Omental fat pad (tissue), 3 donors: ENCODE measurements at regions not wholly inside any gene's neighbourhood (a gene's known extent, or its start where the extent isn't known, plus 50 kb on each side); places are given as distances from the start of the nearest gene placed in this dataset.

ENCODE experiments used
- ATAC-seq: fragments of 150-250 bp; one replicate; pipeline ENCODE4 v1.9.1; 2016; ENCODE audit warnings: mild to moderate bottlenecking, moderate library complexity; ENCODE audit not compliant: low FRiP score
- DNase-seq: peaks from one replicate; pipeline ENCODE4 v3.0.0-alpha.2; 2019; ENCODE audit warnings: low spot score
- CTCF ChIP-seq, 3 donors: fragments of 450-650 bp; IDR thresholded peaks; one replicate each; pipeline ENCODE4 v1.5.1; 2016 to 2017; ENCODE audit warnings: antibody characterized with exemption in 3 of 3, mild to moderate bottlenecking in 3 of 3, moderate library complexity in 2 of 3

- ATAC-seq (no peak), DNase-seq (no peak)
- TF ChIP-seq CTCF (IDR thresholded peaks at IDR 0.05): no peak
These were observed 1905.3 kb upstream of the PIK3C3 start for GRCh38 chr18:40049716-40050115.

GRCh38 chr18:40048886-40049650, 1906.0 kb upstream of the PIK3C3 start:
- ATAC-seq (no peak), DNase-seq (no peak)
- TF ChIP-seq CTCF (IDR thresholded peaks at IDR 0.05): no peak

- TF ChIP-seq CTCF (IDR thresholded peaks at IDR 0.05): no peak
- DNase-seq: no peak
- ATAC-seq: no peak
These were observed 1906.8 kb upstream of the PIK3C3 start for GRCh38 chr18:40048253-40048652.

- DNase-seq (no peak), ATAC-seq (no peak)
- no peak for TF ChIP-seq CTCF (IDR thresholded peaks at IDR 0.05)
These were observed 1908.4 kb upstream of the PIK3C3 start for GRCh38 chr18:40046596-40046995.

GRCh38 chr18:40041951-40042350, 1913.1 kb upstream of the PIK3C3 start:
- no peak for TF ChIP-seq CTCF (IDR thresholded peaks at IDR 0.05)
- DNase-seq (no peak), ATAC-seq (no peak)

- DNase-seq (no peak), ATAC-seq (no peak)
- no peak for TF ChIP-seq CTCF (IDR thresholded peaks at IDR 0.05)
These were observed 1914.5 kb upstream of the PIK3C3 start for GRCh38 chr18:40040574-40040973.

GRCh38 chr18:40037356-40037755, 1917.7 kb upstream of the PIK3C3 start:
- no peak for DNase-seq
- TF ChIP-seq CTCF (IDR thresholded peaks at IDR 0.05): no peak
- no peak for ATAC-seq
